AG10803 (cell line): ENCODE measurements at regions not wholly inside any gene's neighbourhood (a gene's known extent, or its start where the extent isn't known, plus 50 kb on each side); places are given as distances from the start of the nearest gene placed in this dataset.

ENCODE experiments used
- DNase-seq: peaks from one replicate; pipeline ENCODE4 v3.0.0; 2010; ENCODE audit warnings: low read depth
- H3K4me3 ChIP-seq: 2 replicates; pipeline ENCODE4 v1.5.1; 2011; ENCODE audit warnings: mild to moderate bottlenecking, low read length, control low read depth
- TF ChIP-seq, protein P1 (sequence below): conservative IDR thresholded peaks from 2 replicates; pipeline ENCODE4 v1.5.1; 2011; ENCODE audit warnings: mild to moderate bottlenecking, low read length, control low read depth, inconsistent platforms

DNA sequence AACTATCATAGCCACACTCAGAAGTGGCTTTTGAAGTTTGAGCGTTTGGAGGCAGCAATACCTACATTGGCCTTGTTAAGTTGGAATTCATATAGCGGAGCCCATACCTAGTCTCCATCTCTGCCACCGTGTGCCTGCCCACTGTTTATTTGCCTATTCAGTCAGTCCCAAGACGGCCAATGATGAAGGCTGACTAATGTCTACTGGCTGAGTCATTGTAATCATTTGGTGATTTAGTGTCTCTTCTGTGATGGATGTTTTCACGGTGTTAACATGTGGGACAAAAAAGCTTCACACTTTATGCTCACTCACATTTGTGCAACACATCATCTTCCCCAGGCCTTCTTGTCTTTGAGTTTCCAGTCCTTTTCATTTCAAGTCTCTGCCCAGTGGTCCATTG, 92.6 kb upstream of the PBX1 start:
- TF ChIP-seq, protein P1, sequence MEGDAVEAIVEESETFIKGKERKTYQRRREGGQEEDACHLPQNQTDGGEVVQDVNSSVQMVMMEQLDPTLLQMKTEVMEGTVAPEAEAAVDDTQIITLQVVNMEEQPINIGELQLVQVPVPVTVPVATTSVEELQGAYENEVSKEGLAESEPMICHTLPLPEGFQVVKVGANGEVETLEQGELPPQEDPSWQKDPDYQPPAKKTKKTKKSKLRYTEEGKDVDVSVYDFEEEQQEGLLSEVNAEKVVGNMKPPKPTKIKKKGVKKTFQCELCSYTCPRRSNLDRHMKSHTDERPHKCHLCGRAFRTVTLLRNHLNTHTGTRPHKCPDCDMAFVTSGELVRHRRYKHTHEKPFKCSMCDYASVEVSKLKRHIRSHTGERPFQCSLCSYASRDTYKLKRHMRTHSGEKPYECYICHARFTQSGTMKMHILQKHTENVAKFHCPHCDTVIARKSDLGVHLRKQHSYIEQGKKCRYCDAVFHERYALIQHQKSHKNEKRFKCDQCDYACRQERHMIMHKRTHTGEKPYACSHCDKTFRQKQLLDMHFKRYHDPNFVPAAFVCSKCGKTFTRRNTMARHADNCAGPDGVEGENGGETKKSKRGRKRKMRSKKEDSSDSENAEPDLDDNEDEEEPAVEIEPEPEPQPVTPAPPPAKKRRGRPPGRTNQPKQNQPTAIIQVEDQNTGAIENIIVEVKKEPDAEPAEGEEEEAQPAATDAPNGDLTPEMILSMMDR, result no peak
- no peak overlapping the region for H3K4me3 ChIP-seq
- DNase-seq, result no peak

DNA sequence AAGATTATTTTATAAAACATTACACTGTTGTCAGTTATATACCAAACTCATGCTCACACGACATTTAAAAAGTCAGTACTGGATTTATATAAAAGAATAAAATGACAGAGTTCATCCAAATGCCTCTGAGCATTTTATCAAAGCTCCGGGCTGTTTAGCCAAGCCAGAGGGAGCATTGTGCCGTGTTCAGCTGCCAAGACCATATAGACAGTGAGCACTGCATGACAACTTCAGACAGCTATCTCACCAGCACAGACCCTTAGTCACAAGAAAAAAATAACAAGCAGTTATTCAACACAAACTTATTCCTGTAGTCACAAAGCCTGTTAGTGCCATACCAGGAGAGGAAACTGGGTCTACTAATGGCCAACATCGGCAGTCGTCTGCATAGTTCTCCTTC, 88.0 kb upstream of the PBX1 start:
- H3K4me3 ChIP-seq, result no peak overlapping the region
- TF ChIP-seq, protein P1, result no peak
- DNase-seq, result no peak

- no peak for DNase-seq
- TF ChIP-seq, protein P1, result no peak
- no peak overlapping the region for H3K4me3 ChIP-seq
These were observed 86.1 kb upstream of the PBX1 start for GRCh38 chr1:164472841-164473240.

DNA sequence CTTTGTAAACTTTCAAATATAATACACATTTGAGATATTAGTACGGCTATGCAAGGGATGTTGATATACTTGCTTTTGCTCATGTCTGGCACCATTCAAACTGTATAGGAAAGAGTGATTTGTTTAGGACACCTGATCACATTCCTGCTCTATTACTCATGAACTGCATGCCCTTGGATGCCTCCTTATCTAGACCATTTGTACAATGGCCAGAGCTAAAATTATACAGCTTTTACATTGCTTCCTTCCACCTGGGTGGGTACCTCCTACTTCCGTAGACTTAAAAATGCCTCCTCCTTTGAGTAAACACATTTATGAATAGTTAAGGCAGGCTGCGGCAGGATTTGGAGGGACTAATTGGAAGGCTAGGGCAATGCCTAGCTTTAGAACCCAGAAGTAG, 85.4 kb upstream of the PBX1 start:
- TF ChIP-seq, protein P1, result no peak
- H3K4me3 ChIP-seq, result no peak overlapping the region
- DNase-seq, result no peak

GRCh38 chr1:164475834-164476233, 83.2 kb upstream of the PBX1 start:
- no peak for DNase-seq
- TF ChIP-seq, protein P1, result no peak
- H3K4me3 ChIP-seq, result no peak overlapping the region

- no peak for DNase-seq
- TF ChIP-seq, protein P1, result no peak
- no peak overlapping the region for H3K4me3 ChIP-seq
These were observed 81.6 kb upstream of the PBX1 start for GRCh38 chr1:164477343-164477742.

- H3K4me3 ChIP-seq, result no peak overlapping the region
- TF ChIP-seq, protein P1, result no peak
- no peak for DNase-seq
These were observed 79.7 kb upstream of the PBX1 start for GRCh38 chr1:164479242-164479641.
